ENCODE measurements at regions not wholly inside any gene's neighbourhood (a gene's known extent, or its start where the extent isn't known, plus 50 kb on each side); places are given as distances from the start of the nearest gene placed in this dataset.

DNA sequence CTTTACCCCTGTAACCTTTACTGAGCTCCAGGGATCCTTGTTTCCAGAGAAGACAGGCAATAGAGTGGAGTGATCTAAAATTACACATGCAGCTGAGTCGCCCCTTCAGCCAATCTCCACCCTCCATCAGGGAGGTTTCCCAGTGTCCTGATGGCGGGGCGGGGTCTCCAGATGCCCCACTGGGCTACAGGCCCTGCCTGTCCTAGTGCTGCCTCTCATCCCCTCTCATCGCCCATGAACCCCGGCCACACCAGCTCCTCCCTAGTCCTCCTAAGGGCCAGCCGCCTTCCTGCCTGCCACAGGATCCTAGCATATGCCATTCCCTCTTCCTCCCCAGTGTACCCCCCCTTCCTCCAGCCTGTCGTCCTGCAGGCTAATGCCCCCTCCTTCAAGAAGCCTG, 144.1 kb upstream of the GLI2 start:
- TF ChIP-seq, protein P1, sequence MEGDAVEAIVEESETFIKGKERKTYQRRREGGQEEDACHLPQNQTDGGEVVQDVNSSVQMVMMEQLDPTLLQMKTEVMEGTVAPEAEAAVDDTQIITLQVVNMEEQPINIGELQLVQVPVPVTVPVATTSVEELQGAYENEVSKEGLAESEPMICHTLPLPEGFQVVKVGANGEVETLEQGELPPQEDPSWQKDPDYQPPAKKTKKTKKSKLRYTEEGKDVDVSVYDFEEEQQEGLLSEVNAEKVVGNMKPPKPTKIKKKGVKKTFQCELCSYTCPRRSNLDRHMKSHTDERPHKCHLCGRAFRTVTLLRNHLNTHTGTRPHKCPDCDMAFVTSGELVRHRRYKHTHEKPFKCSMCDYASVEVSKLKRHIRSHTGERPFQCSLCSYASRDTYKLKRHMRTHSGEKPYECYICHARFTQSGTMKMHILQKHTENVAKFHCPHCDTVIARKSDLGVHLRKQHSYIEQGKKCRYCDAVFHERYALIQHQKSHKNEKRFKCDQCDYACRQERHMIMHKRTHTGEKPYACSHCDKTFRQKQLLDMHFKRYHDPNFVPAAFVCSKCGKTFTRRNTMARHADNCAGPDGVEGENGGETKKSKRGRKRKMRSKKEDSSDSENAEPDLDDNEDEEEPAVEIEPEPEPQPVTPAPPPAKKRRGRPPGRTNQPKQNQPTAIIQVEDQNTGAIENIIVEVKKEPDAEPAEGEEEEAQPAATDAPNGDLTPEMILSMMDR (IDR thresholded peaks at IDR 0.05), result no peak
- TF ChIP-seq POLR2A (IDR thresholded peaks at IDR 0.05), result no peak
